ENCODE measurements at regions not wholly inside any gene's neighbourhood (a gene's known extent, or its start where the extent isn't known, plus 50 kb on each side); places are given as distances from the start of the nearest gene placed in this dataset.

DNA sequence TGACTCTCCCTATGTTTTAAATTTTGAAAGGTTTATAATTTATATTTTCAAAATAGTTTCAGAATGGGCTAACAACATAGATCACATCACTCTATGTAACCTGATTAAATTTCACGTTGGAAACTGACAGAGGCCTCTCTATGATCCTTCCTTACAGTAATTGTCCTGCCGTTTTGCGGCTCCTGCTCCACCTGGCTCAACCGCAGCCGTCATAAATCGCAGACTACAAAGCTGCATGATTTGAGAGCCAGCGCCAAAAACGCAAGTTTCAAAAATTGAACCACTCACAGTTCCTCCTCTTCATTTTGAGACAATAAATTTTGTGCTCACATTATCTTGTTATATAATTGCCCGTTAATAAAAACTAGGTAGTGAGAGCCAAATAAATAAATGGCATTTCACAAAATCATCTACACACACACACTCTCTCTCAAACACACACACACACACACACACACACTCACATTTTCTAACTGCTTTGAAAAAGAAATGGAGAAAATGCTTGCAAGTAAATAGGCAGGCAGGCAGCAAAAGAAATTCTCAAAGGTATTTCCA lies 263.1 kb upstream of the PSMD7 start:
- TF ChIP-seq ZC3H10 (CRISPR knock-in tag; IDR thresholded peaks at IDR 0.05) (no peak), BACH2 (CRISPR knock-in tag; IDR thresholded peaks at IDR 0.05; ENCODE audit: borderline replicate concordance) (no peak), TCF4 (CRISPR knock-in tag; IDR thresholded peaks at IDR 0.05; ENCODE audit: borderline replicate concordance) (no peak), ZFP30 (CRISPR knock-in tag; IDR thresholded peaks at IDR 0.05) (no peak), ZNF565 (CRISPR knock-in tag; conservative IDR thresholded peaks at IDR 0.05; ENCODE audit: low read depth) (no peak), ZNF8 (CRISPR knock-in tag; IDR thresholded peaks at IDR 0.05) (no peak)
- TF ChIP-seq, protein P1, sequence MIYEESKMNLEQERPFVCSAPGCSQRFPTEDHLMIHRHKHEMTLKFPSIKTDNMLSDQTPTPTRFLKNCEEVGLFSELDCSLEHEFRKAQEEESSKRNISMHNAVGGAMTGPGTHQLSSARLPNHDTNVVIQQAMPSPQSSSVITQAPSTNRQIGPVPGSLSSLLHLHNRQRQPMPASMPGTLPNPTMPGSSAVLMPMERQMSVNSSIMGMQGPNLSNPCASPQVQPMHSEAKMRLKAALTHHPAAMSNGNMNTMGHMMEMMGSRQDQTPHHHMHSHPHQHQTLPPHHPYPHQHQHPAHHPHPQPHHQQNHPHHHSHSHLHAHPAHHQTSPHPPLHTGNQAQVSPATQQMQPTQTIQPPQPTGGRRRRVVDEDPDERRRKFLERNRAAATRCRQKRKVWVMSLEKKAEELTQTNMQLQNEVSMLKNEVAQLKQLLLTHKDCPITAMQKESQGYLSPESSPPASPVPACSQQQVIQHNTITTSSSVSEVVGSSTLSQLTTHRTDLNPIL (CRISPR knock-in tag; IDR thresholded peaks at IDR 0.05; ENCODE audit: low read depth) = no peak
- TF ChIP-seq, protein P2, sequence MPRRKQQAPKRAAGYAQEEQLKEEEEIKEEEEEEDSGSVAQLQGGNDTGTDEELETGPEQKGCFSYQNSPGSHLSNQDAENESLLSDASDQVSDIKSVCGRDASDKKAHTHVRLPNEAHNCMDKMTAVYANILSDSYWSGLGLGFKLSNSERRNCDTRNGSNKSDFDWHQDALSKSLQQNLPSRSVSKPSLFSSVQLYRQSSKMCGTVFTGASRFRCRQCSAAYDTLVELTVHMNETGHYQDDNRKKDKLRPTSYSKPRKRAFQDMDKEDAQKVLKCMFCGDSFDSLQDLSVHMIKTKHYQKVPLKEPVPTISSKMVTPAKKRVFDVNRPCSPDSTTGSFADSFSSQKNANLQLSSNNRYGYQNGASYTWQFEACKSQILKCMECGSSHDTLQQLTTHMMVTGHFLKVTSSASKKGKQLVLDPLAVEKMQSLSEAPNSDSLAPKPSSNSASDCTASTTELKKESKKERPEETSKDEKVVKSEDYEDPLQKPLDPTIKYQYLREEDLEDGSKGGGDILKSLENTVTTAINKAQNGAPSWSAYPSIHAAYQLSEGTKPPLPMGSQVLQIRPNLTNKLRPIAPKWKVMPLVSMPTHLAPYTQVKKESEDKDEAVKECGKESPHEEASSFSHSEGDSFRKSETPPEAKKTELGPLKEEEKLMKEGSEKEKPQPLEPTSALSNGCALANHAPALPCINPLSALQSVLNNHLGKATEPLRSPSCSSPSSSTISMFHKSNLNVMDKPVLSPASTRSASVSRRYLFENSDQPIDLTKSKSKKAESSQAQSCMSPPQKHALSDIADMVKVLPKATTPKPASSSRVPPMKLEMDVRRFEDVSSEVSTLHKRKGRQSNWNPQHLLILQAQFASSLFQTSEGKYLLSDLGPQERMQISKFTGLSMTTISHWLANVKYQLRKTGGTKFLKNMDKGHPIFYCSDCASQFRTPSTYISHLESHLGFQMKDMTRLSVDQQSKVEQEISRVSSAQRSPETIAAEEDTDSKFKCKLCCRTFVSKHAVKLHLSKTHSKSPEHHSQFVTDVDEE (CRISPR knock-in tag; IDR thresholded peaks at IDR 0.05) = no peak
- TF ChIP-seq, protein P3, sequence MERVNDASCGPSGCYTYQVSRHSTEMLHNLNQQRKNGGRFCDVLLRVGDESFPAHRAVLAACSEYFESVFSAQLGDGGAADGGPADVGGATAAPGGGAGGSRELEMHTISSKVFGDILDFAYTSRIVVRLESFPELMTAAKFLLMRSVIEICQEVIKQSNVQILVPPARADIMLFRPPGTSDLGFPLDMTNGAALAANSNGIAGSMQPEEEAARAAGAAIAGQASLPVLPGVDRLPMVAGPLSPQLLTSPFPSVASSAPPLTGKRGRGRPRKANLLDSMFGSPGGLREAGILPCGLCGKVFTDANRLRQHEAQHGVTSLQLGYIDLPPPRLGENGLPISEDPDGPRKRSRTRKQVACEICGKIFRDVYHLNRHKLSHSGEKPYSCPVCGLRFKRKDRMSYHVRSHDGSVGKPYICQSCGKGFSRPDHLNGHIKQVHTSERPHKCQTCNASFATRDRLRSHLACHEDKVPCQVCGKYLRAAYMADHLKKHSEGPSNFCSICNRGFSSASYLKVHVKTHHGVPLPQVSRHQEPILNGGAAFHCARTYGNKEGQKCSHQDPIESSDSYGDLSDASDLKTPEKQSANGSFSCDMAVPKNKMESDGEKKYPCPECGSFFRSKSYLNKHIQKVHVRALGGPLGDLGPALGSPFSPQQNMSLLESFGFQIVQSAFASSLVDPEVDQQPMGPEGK (CRISPR knock-in tag; IDR thresholded peaks at IDR 0.05; ENCODE audit: borderline replicate concordance) = no peak
- no peak for ATAC-seq

DNA sequence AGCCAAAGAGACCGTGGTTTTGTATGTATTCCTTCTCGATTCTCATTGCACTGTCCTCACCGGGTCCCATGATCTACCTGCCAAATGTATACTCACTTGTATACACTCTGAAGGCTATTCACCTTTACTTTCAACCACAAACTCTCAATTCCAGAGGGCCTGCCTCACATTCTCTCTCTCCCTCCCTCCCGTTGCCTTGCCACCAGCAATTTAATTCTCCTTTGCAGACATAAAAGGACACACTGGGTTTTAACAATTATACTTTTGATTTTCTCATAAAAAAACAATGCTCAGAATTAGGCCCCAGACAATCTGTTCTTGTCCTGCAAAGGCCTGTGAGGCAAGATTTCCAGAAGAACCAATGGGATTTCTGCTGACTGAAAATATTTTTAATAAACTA lies 265.1 kb upstream of the PSMD7 start:
- ATAC-seq = no peak
- TF ChIP-seq, protein P4, sequence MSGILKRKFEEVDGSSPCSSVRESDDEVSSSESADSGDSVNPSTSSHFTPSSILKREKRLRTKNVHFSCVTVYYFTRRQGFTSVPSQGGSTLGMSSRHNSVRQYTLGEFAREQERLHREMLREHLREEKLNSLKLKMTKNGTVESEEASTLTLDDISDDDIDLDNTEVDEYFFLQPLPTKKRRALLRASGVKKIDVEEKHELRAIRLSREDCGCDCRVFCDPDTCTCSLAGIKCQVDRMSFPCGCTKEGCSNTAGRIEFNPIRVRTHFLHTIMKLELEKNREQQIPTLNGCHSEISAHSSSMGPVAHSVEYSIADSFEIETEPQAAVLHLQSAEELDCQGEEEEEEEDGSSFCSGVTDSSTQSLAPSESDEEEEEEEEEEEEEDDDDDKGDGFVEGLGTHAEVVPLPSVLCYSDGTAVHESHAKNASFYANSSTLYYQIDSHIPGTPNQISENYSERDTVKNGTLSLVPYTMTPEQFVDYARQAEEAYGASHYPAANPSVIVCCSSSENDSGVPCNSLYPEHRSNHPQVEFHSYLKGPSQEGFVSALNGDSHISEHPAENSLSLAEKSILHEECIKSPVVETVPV (CRISPR knock-in tag; IDR thresholded peaks at IDR 0.05) = no peak
- TF ChIP-seq ZNF70 (CRISPR knock-in tag; IDR thresholded peaks at IDR 0.05) = no peak
- no peak for TF ChIP-seq ZFP3 (CRISPR knock-in tag; IDR thresholded peaks at IDR 0.05)
- TF ChIP-seq, protein P5, sequence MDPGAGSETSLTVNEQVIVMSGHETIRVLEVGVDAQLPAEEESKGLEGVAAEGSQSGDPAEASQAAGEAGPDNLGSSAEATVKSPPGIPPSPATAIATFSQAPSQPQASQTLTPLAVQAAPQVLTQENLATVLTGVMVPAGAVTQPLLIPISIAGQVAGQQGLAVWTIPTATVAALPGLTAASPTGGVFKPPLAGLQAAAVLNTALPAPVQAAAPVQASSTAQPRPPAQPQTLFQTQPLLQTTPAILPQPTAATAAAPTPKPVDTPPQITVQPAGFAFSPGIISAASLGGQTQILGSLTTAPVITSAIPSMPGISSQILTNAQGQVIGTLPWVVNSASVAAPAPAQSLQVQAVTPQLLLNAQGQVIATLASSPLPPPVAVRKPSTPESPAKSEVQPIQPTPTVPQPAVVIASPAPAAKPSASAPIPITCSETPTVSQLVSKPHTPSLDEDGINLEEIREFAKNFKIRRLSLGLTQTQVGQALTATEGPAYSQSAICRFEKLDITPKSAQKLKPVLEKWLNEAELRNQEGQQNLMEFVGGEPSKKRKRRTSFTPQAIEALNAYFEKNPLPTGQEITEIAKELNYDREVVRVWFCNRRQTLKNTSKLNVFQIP (CRISPR knock-in tag; IDR thresholded peaks at IDR 0.05; ENCODE audit: borderline replicate concordance, low read depth) = no peak
- no peak for TF ChIP-seq OSR1 (CRISPR knock-in tag; IDR thresholded peaks at IDR 0.05)
- TF ChIP-seq, protein P2 (CRISPR knock-in tag; IDR thresholded peaks at IDR 0.05) = no peak
- no peak for TF ChIP-seq BACH2 (CRISPR knock-in tag; IDR thresholded peaks at IDR 0.05; ENCODE audit: borderline replicate concordance)

DNA sequence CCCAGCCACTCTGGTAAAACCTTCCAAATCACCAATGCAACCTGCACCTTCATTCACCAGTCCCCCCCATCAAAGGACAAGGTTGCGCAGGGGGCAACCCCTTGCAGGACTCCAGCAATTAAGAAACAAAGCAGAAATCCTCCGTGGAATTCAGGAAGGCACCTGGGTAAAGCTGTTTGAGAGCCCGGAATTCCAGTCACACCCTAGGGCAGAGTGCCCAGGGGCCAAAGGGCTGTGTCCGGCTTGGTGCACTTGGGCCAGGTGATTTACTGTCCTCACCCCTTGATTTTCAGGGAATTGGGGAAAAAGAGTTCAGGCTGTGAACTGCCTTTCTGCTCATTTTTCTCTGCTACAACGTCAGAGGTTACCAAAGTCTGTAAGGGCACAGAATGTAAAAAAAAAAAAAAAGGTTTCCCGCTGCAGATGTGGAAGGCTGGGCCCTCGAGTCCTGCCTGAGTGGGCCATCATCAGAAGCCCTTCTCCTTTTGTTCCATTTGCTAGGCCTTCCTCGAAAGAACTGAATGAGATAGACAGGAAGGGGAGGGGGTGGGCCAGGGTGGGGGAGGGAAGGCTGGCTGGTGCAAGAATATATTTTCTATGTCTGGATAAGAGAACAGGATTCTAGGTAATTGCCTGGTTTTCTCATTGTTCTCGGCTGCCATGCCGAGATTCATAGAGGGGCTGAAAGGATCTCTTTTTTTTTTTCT lies 266.5 kb upstream of the PSMD7 start:
- no peak for ATAC-seq
- no peak for TF ChIP-seq TOX (CRISPR knock-in tag; IDR thresholded peaks at IDR 0.05; ENCODE audit: borderline replicate concordance)
- TF ChIP-seq BACH2 (CRISPR knock-in tag; IDR thresholded peaks at IDR 0.05; ENCODE audit: borderline replicate concordance) = no peak
- TF ChIP-seq, protein P4 (CRISPR knock-in tag; IDR thresholded peaks at IDR 0.05) = no peak
- no peak for TF ChIP-seq ZFP3 (CRISPR knock-in tag; IDR thresholded peaks at IDR 0.05)
- TF ChIP-seq TCF4 (CRISPR knock-in tag; IDR thresholded peaks at IDR 0.05; ENCODE audit: borderline replicate concordance) = no peak
- no peak for TF ChIP-seq RARB (CRISPR knock-in tag; IDR thresholded peaks at IDR 0.05)
- TF ChIP-seq, protein P2 (CRISPR knock-in tag; IDR thresholded peaks at IDR 0.05) = no peak
- TF ChIP-seq ZNF8 (CRISPR knock-in tag; IDR thresholded peaks at IDR 0.05) = no peak
- no peak for TF ChIP-seq ARNTL (CRISPR knock-in tag; IDR thresholded peaks at IDR 0.05; ENCODE audit: borderline replicate concordance, low read depth)
- no peak for TF ChIP-seq PPARA (CRISPR knock-in tag; IDR thresholded peaks at IDR 0.05; ENCODE audit: borderline replicate concordance)

All from SK-N-SH treated with all-trans-retinoic acid at 6 μM for 48 hours (cell line).